H1 (cell line): ENCODE measurements at regions not wholly inside any gene's neighbourhood (a gene's known extent, or its start where the extent isn't known, plus 50 kb on each side); places are given as distances from the start of the nearest gene placed in this dataset.

ENCODE experiments used
- CTCF ChIA-PET: fragments of 300-600 bp; sonication (Branson Sonifier 250); formaldehyde crosslinking; loops from one replicate; lab custom pipeline; 2021; ENCODE audit not compliant: partially characterized antibody; lab: Charles Lee
- POLR2A ChIA-PET: fragments of 300-600 bp; sonication (Branson Sonifier 250); formaldehyde crosslinking; loops from one replicate; lab custom pipeline; 2021; ENCODE audit warnings: inconsistent platforms; ENCODE audit not compliant: partially characterized antibody; lab: Charles Lee
- DNase-seq, 2 experiments: peaks; one replicate each; pipeline versions ENCODE4 v3.0.0 to v3.0.0-alpha.2; 2010 to 2022; ENCODE audit warnings: low spot score in 2 of 2, low read depth in 1 of 2, mixed read lengths in 1 of 2
- FAIRE-seq: peaks from 2 replicates; lab custom pipeline; 2011; peaks lifted over from hg19 to GRCh38; lab: Jason Lieb, UNC
- H2AFZ ChIP-seq: 2 replicates; pipeline ENCODE4 v1.8.1; 2012; ENCODE audit warnings: low read length, inconsistent platforms
- H2AK5ac ChIP-seq: 2 replicates; pipeline ENCODE4 v1.6.1; 2013; ENCODE audit warnings: low read depth, low read length
- H2BK120ac ChIP-seq: replicated peaks from 2 replicates; pipeline ENCODE3; 2013; ENCODE audit warnings: low read depth, low read length, inconsistent platforms
- H2BK12ac ChIP-seq: 2 replicates; pipeline ENCODE4 v1.6.1; 2013; ENCODE audit warnings: low read depth, low read length
- H2BK15ac ChIP-seq: 2 replicates; pipeline ENCODE4 v1.6.1; 2013; ENCODE audit warnings: low read length
- H2BK20ac ChIP-seq: 2 replicates; pipeline ENCODE4 v1.6.1; 2013; ENCODE audit warnings: low read length
- H2BK5ac ChIP-seq: 2 replicates; pipeline ENCODE4 v1.6.1; 2013; ENCODE audit warnings: low read depth, low read length
- H3K14ac ChIP-seq: 2 replicates; pipeline ENCODE4 v1.6.1; 2013; ENCODE audit warnings: inconsistent platforms; ENCODE audit not compliant: insufficient read length
- H3K18ac ChIP-seq: 2 replicates; pipeline ENCODE4 v1.6.1; 2013; ENCODE audit warnings: low read length; ENCODE audit errors: extremely low read depth
- H3K23ac ChIP-seq: 2 replicates; pipeline ENCODE4 v1.6.1; 2013; ENCODE audit warnings: inconsistent platforms; ENCODE audit not compliant: insufficient read length
- H3K23me2 ChIP-seq: 2 replicates; pipeline ENCODE4 v1.6.1; 2013; ENCODE audit warnings: low read depth, low read length
- H3K27ac ChIP-seq: 2 replicates; pipeline ENCODE4 v1.6.1; 2011; ENCODE audit warnings: low read depth, low read length, inconsistent platforms
- H3K27me3 ChIP-seq, 4 experiments: replicated peaks in 1 of 4; 1 replicate in 1 of 4; 2 replicates in 3 of 4; pipeline versions ENCODE4 v1.6.1 to v1.8.1; 2011 to 2013; ENCODE audit warnings: low read length in 3 of 4, mild to moderate bottlenecking in 3 of 4, inconsistent platforms in 2 of 4, mixed read lengths in 2 of 4, moderate library complexity in 1 of 4; ENCODE audit not compliant: control insufficient read depth in 3 of 4, insufficient read depth in 3 of 4; ENCODE audit errors: extremely low read depth in 1 of 4
- H3K36me3 ChIP-seq, 4 experiments: 2 replicates each; pipeline versions ENCODE4 v1.6.1 to v1.8.1; 2011 to 2013; ENCODE audit warnings: mild to moderate bottlenecking in 4 of 4, low read length in 3 of 4, moderate library complexity in 2 of 4, control low read depth in 1 of 4, inconsistent platforms in 1 of 4; ENCODE audit not compliant: insufficient read depth in 4 of 4, control insufficient read depth in 2 of 4
- H3K4ac ChIP-seq: replicated peaks from 2 replicates; pipeline ENCODE3; 2013; ENCODE audit warnings: low read length, low read depth, mixed read lengths, inconsistent platforms; ENCODE audit not compliant: insufficient read length
- H3K4me1 ChIP-seq, 4 experiments: replicated peaks in 1 of 4; 1 replicate in 1 of 4; 2 replicates in 3 of 4; pipeline versions ENCODE4 v1.6.1 to v1.8.1; 2011 to 2013; ENCODE audit warnings: low read length in 3 of 4, inconsistent platforms in 2 of 4, mixed read lengths in 1 of 4; ENCODE audit not compliant: insufficient read depth in 4 of 4, control insufficient read depth in 3 of 4
- H3K4me2 ChIP-seq, 2 experiments: 2 replicates each; pipeline versions ENCODE4 v1.6.1 to v1.8.1; 2011 to 2013; ENCODE audit warnings: low read depth in 2 of 2, low read length in 2 of 2, control low read depth in 1 of 2, inconsistent platforms in 1 of 2, mild to moderate bottlenecking in 1 of 2; ENCODE audit not compliant: insufficient read depth in 1 of 2
- H3K4me3 ChIP-seq, 4 experiments: fragments of 200-600, 300-600 bp in 1 of 4; sonication (generic), shearing (Covaris generic), sonication (Bioruptor Twin) in 1 of 4; 2 replicates each; pipeline versions ENCODE4 v1.5.1 to v1.8.1; 2011 to 2016; ENCODE audit warnings: low read length in 4 of 4, low read depth in 3 of 4, control low read depth in 2 of 4, inconsistent platforms in 2 of 4, mild to moderate bottlenecking in 2 of 4, mixed read lengths in 1 of 4, moderate library complexity in 1 of 4; ENCODE audit not compliant: insufficient read depth in 2 of 4; ENCODE audit errors: extremely low read depth in 1 of 4
- H3K56ac ChIP-seq: replicated peaks from 2 replicates; pipeline ENCODE3; 2013; ENCODE audit warnings: low read depth, mild to moderate bottlenecking, mixed read lengths, low read length, inconsistent platforms; ENCODE audit not compliant: insufficient read length
- H3K79me1 ChIP-seq: 2 replicates; pipeline ENCODE4 v1.6.1; 2013; ENCODE audit warnings: low read depth, low read length, control low read depth
- H3K79me2 ChIP-seq, 2 experiments: 2 replicates each; pipeline versions ENCODE4 v1.6.1 to v1.8.1; 2012 to 2013; ENCODE audit warnings: low read length in 2 of 2, mild to moderate bottlenecking in 2 of 2, inconsistent platforms in 1 of 2; ENCODE audit not compliant: insufficient read depth in 2 of 2, control insufficient read depth in 1 of 2
- H3K9ac ChIP-seq, 4 experiments: replicated peaks in 1 of 4; 1 replicate in 1 of 4; 2 replicates in 3 of 4; pipeline versions ENCODE4 v1.6.1 to v1.8.1; 2011 to 2013; ENCODE audit warnings: low read depth in 3 of 4, low read length in 3 of 4, control low read depth in 2 of 4, mild to moderate bottlenecking in 2 of 4, moderate library complexity in 2 of 4, inconsistent platforms in 1 of 4; ENCODE audit errors: extremely low read depth in 1 of 4
- H3K9me3 ChIP-seq, 2 experiments: 2 replicates each; pipeline versions ENCODE4 v1.6.1 to v1.8.1; 2012 to 2013; ENCODE audit warnings: mild to moderate bottlenecking in 2 of 2, moderate library complexity in 2 of 2, control low read depth in 1 of 2, inconsistent platforms in 1 of 2, low read depth in 1 of 2, low read length in 1 of 2, mixed read lengths in 1 of 2; ENCODE audit not compliant: insufficient read depth in 2 of 2
- H4K20me1 ChIP-seq, 2 experiments: replicated peaks in 1 of 2; 2 replicates each; pipeline versions ENCODE3 to v1.8.1; 2011 to 2013; ENCODE audit warnings: inconsistent platforms in 2 of 2, low read length in 2 of 2, mild to moderate bottlenecking in 1 of 2; ENCODE audit not compliant: insufficient read depth in 2 of 2, control insufficient read depth in 1 of 2
- H4K5ac ChIP-seq: 2 replicates; pipeline ENCODE4 v1.6.1; 2013; ENCODE audit warnings: low read length, low read depth, mixed read lengths, inconsistent platforms; ENCODE audit not compliant: insufficient read length
- H4K8ac ChIP-seq: 2 replicates; pipeline ENCODE4 v1.8.0; 2013; ENCODE audit warnings: mild to moderate bottlenecking, moderate library complexity, low read length, inconsistent platforms; ENCODE audit not compliant: insufficient read depth; ENCODE audit errors: extremely low read depth
- H4K91ac ChIP-seq: replicated peaks from 2 replicates; pipeline ENCODE3; 2013; ENCODE audit warnings: low read length, mixed read lengths, inconsistent platforms; ENCODE audit not compliant: insufficient read length
- BACH1 ChIP-seq: IDR thresholded peaks from 2 replicates; pipeline ENCODE4 v1.6.1; 2012; ENCODE audit warnings: low read length, improper control_type of control experiment
- BRCA1 ChIP-seq: IDR thresholded peaks from 2 replicates; pipeline ENCODE4 v1.6.1; 2012; ENCODE audit warnings: low read depth, low read length, improper control_type of control experiment
- EP300 ChIP-seq, 2 experiments: IDR thresholded peaks; 1 replicate in 1 of 2; 2 replicates in 1 of 2; pipeline ENCODE4 v1.6.1; 2011 to 2012; ENCODE audit warnings: low read depth in 2 of 2, low read length in 2 of 2, mild to moderate bottlenecking in 2 of 2, borderline replicate concordance in 1 of 2, inconsistent platforms in 1 of 2, moderate library complexity in 1 of 2
- GABPA ChIP-seq: IDR thresholded peaks from 2 replicates; pipeline ENCODE4 v1.6.1; 2011; ENCODE audit warnings: mild to moderate bottlenecking, low read length, moderate library complexity, borderline replicate concordance; ENCODE audit not compliant: insufficient read depth
- TBP ChIP-seq: IDR thresholded peaks from 2 replicates; pipeline ENCODE4 v1.6.1; 2011; ENCODE audit warnings: low read depth, low read length, improper control_type of control experiment
- WGBS, 2 experiments: shearing (Covaris generic) in 1 of 2; methylation state at CpG; one replicate each; pipeline versions ENCODE4 v1.1.6 to v1.1.7; 2013 to 2015; ENCODE audit warnings: low lambda C conversion rate in 2 of 2, mixed read lengths in 2 of 2, inconsistent platforms in 1 of 2, low coverage in 1 of 2, missing lambda C conversion rate in 1 of 2; ENCODE audit not compliant: insufficient replicate concordance in 2 of 2, insufficient coverage in 1 of 2, insufficient read length in 1 of 2; ENCODE audit errors: extremely low coverage in 1 of 2, missing lambda C conversion rate in 1 of 2; 5-methylcytosine and 5-hydroxymethylcytosine counted together

DNA sequence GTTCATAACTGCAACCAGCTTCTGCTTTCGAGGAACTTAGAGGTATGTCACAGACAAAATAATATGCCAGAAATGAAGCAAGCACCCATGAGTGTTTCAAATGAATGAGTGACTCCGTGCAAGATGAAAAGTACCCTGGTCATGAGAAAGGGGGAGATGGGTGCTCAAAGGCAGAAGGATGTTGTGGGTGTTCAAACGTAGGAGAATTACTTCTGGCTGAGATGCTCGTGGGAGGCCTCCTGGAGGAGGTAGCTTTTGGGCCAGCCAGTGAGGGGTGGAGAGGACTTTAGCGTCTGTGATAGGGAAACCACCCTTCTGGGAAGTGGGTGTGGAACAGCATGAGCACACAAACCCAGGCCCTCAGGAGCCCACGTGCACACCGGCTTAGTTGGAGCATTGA is 113.8 kb downstream of the SYF2 start:
- no peaks in the 10 kb centered on the region for H4K20me1 ChIP-seq
- H2BK5ac ChIP-seq = no peak overlapping the region
- H3K4me3 ChIP-seq = no peak overlapping the region
- no peak overlapping the region for H3K56ac ChIP-seq
- no peaks in the 10 kb centered on the region for H3K9me3 ChIP-seq
- H3K14ac ChIP-seq = no peak overlapping the region
- ChIA-PET CTCF (interaction anchor here (0.8 to 6.5 kb wide), 9 partner anchors 10 to 454 kb away, joined by 3 to 50 read pairs (median 5); no protein-coding TSS in a partner anchor), POLR2A (no interaction called here)
- H3K18ac ChIP-seq = no peak overlapping the region
- no peaks in the 10 kb centered on the region for H3K27me3 ChIP-seq
- H3K4me1 ChIP-seq = no peaks in the 10 kb centered on the region
- H4K8ac ChIP-seq = no peak overlapping the region
- H3K4me2 ChIP-seq = no peak overlapping the region
- H3K27ac ChIP-seq = no peak overlapping the region
- TF ChIP-seq BRCA1 (no peak), EP300 (IDR thresholded peaks at IDR 0.05; ENCODE audit: borderline replicate concordance in 1 of 2, low read depth in 2 of 2, low read length in 2 of 2) (no peak), GABPA (no peak), BACH1 (no peak), TBP (no peak)
- H3K4ac ChIP-seq = no peak overlapping the region
- no peaks in the 10 kb centered on the region for H3K79me2 ChIP-seq
- no peak overlapping the region for H4K5ac ChIP-seq
- no peak overlapping the region for H3K23ac ChIP-seq
- FAIRE-seq = no peak
- H3K36me3 ChIP-seq = no peaks in the 10 kb centered on the region
- WGBS, 2 experiments = 84% methylated on average over 7 of the region's 7 CpGs; no CpG with 5 or more reads in 1 of the 2 experiments
- H3K9ac ChIP-seq = no peak overlapping the region
- H2AFZ ChIP-seq = no peak overlapping the region
- no peak overlapping the region for H2BK15ac ChIP-seq
- H3K79me1 ChIP-seq = no peaks in the 10 kb centered on the region
- H2BK120ac ChIP-seq = no peak overlapping the region
- no peaks in the 10 kb centered on the region for H3K23me2 ChIP-seq
- H4K91ac ChIP-seq = no peak overlapping the region
- H2BK20ac ChIP-seq = no peak overlapping the region
- H2AK5ac ChIP-seq = no peak overlapping the region
- DNase-seq = no peak
- H2BK12ac ChIP-seq = no peak overlapping the region
